ENCODE measurements at regions not wholly inside any gene's neighbourhood (a gene's known extent, or its start where the extent isn't known, plus 50 kb on each side); places are given as distances from the start of the nearest gene placed in this dataset.
A peak's percentile ranks its signal among the peaks of the same experiment; 100 is the strongest.

DNA sequence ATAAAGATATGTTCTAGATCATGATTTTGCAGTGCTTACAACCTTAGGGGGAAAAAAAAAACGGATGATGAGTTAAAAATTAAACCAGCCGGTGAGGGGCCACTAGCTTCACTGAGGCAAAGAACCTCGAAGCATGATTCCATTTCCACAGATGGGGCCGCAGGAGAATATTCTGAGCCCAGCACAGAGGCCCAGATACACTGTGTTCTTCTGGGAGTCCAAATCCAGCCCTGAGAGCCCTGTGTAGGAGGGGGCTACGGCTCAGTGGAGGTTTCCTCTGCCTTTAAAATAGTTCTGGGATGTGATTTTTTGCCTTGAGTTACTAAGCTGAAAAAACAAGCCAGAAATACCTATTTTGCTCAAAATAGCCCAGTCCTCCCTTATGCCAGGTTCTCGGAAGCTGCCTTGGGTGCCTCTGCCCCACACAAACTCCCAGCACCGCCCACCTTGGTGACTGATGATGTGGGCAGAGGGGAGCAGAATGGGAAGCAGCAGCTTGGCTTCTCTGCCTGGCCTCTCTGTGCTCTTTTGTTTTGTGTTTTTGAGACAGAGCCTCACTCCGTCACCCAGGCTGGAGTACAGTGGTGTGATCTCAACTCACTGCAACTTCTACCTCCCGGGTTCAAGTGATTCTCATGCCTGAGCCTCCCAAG lies 105.4 kb upstream of the BCL2L14 start:
- no peak overlapping the region for H3K4me3 ChIP-seq (ENCODE audit: low read depth, low read length)
- TF ChIP-seq CTCF (IDR thresholded peaks at IDR 0.05; ENCODE audit: insufficient read depth, low read depth, low read length, missing control alignments), result no peak
- no peak for DNase-seq (ENCODE audit: low read depth)

DNA sequence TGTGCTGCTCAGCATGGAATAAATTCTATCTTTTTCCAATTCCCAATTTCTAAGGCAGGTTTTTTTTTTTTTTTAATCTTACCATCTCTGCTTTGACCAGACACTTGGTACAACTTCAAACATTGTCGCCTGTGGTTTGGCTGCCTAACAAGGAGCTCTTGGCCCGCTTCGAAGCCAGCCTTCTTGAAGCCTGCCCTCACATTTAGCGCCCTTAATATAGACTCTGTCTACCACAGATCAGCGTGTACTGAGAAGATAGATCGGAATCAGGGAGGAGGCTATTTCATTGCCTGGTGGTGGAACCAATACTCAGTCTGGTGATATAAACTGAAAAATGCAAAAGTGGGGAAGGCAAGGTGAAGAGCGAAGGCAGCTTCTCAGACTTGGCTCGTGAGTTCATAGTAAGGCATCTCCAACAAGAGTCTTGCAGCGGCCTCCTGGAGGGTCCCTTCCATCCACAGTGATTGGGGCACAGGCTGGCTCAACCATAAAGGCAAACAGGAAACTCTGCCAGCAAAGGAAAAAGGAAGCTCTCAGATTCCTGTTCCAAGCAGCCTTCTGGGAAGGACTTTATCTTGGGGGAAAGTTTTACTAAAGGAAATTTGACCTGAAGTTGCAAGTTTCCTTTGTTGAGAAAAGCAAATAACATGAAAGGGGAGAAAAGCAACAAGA lies 103.2 kb upstream of the BCL2L14 start:
- no peak for TF ChIP-seq CTCF (IDR thresholded peaks at IDR 0.05; ENCODE audit: insufficient read depth, low read depth, low read length, missing control alignments)
- no peak overlapping the region for H3K4me3 ChIP-seq (ENCODE audit: low read depth, low read length)
- DNase-seq (ENCODE audit: low read depth), result no peak

DNA sequence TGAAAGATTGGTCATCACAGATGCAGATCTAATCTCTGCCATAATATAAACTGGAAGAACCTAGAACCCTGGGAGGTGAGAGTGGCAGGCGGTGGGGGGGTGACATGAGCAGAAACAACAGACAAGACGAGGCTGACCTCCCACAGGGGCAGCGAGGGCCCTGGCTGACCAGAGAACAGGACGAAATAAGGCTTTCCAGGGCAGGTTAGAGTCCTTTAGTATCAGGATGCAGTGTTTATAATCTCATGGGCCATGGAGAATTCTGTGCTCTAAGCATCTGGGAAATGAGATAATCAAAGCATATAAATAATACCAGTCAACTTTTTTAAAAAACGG lies 102.7 kb upstream of the BCL2L14 start:
- no peak for DNase-seq (ENCODE audit: low read depth)
- no peak for TF ChIP-seq CTCF (IDR thresholded peaks at IDR 0.05; ENCODE audit: insufficient read depth, low read depth, low read length, missing control alignments)

DNA sequence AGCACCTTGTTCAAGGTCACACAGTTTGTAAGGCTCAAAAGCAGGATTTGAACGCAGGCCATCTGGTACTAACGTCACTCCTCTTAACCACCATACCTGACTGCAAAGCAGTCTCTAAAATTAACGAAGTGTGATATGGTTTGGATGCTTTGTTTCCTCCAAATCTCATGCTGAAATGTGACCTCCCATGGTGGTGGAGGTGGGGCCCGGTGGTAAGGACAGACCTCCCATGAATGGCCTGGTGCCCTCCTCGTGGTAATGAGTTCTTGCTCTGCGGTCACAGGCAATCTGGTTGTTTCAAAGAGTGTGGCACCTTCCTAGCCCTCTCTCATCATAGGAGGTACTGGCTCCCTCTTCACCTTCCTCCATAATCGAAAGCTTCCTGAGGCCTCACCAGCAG lies 102.2 kb upstream of the BCL2L14 start:
- TF ChIP-seq CTCF (IDR thresholded peaks at IDR 0.05; ENCODE audit: insufficient read depth, low read depth, low read length, missing control alignments), result no peak
- H3K4me3 ChIP-seq (ENCODE audit: low read depth, low read length), result no peak overlapping the region
- no peak for DNase-seq (ENCODE audit: low read depth)

More for the DNA sequence above, 102.7 kb upstream of the BCL2L14 start:
- H3K4me3 ChIP-seq (ENCODE audit: low read depth, low read length), result no peak overlapping the region

- no peak overlapping the region for H3K4me3 ChIP-seq (ENCODE audit: low read depth, low read length)
- no peak for TF ChIP-seq CTCF (IDR thresholded peaks at IDR 0.05; ENCODE audit: insufficient read depth, low read depth, low read length, missing control alignments)
- DNase-seq (ENCODE audit: low read depth), result peak; percentile 89
Observed at GRCh38 chr12:11969437-11970154, 101.1 kb upstream of the BCL2L14 start.

GRCh38 chr12:11970155-11970520 lies 100.6 kb upstream of the BCL2L14 start:
- H3K4me3 ChIP-seq (ENCODE audit: low read depth, low read length), result no peak overlapping the region
- no peak for TF ChIP-seq CTCF (IDR thresholded peaks at IDR 0.05; ENCODE audit: insufficient read depth, low read depth, low read length, missing control alignments)
- no peak for DNase-seq (ENCODE audit: low read depth)

Data from GM12865 (cell line).